NCI-H748 (cell line): ENCODE measurements at regions not wholly inside any gene's neighbourhood (a gene's known extent, or its start where the extent isn't known, plus 50 kb on each side); places are given as distances from the start of the nearest gene placed in this dataset.
A peak's percentile ranks its signal among the peaks of the same experiment; 100 is the strongest.

Source experiments
- DNase-seq: peaks from one replicate; lab custom pipeline; 2025; ENCODE audit not compliant: unreplicated experiment; lab: John Stamatoyannopoulos, UW

DNA sequence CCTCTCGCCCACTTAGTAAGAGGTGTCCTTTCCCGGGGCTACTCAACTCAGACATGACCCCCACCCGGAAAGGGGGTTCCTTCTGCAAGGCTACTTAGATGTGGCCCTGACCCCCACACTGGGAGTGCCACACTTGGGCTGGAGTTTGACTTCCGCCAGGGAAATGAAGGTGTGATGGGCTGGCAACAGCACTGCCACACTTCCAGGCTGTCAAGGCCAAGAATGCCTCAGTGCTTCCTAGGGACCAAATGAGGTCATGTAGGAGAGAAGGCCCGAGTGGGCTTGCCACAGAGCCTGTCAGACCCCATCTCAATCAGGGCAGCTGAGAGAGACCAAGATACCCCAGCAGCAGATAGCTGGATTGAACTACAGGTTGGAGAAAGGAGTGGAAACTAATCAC lies 55.5 kb downstream of the DRD1 start:
- DNase-seq, result no peak

DNA sequence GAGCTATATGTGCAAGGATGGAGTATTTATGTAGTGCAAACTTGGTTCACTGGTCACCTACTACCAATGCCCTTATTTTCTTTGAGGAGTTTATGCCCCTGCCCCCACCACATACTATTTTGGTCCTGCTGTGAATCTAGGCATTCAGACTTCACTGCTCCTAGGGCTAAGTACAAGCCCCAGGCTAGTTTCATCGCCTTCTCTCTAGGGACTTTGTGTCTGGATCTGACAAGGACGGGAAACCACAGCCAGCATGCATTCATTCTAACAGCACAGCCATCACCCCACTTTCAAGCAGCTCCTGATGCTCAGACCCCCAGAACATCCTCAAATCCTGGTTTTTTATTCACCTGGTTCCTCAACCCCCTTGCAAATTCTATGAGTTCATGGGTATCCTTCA lies 56.8 kb downstream of the DRD1 start:
- no peak for DNase-seq

DNA sequence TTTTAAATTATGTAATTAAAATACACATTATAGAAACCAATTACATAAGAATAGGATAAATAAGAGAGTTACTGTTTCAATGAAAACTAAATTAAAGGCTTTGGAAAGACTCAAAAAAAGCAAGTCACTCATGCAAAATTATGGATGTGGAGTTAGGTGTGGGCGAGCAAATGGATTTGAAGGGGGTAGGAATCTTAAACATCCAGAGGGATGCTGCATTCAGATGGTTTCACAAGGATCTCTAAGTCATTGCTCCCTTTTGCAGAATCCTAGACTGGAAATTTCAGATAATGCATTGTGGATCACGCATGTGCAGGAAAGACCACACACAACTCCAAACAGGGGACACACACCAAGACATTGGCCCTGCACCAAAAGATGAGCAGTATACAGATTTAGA lies 57.5 kb downstream of the DRD1 start:
- DNase-seq, result no peak

DNA sequence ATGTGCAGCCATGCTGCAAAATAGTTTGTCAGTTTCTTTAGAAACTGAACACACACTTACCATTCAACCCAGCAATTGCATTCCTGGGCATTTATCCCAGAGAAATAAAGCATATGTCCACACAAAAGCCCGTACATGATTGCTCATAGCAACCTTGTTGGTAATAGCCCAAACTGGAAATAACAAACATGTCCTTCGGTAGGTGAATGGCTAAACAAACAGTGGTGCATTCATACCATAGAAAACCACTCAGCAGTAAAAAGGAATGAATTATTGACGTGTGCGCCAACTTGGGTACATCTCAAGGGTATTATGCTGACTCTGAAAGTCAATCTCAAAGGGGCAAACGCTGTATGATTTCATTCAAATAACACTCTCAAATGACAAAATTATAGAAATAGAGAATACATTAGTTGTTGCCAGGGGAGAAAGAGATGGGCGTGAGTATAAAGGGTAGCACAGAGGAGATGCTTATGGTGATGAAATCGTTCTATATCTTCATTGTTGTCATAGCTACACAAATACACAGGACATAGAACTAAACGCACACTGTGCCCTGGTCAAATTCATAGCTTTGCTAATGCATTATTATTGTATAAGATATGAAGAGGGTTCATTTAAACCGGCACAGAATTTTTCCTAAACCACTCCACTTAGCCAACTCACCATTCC lies 58.2 kb downstream of the DRD1 start:
- peak; percentile 98 for DNase-seq

- DNase-seq, result peak; percentile 53
Measured at GRCh38 chr5:175384724-175385552, 59.0 kb downstream of the DRD1 start.

- DNase-seq, result peak; percentile 95
Measured at GRCh38 chr5:175383350-175383749, 60.6 kb downstream of the DRD1 start.

DNA sequence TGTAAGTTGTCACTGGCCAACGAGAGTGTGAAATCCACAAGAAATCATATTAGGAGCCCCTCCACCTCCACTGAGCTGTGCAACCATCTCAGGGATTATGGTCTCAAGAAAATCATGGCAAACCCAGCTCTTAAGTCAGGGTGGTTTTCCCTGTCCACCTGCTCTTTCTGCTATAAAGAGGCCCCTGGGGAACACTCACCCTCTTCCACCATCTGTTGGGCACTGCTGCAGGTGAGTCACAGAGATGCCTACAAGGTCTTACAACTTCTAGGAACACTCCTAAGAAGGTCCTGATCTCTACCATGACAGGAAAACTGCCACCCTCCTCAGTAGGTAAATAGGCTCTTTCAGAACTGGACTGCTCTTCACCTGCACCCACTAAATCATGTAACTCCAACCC lies 61.8 kb downstream of the DRD1 start:
- DNase-seq, result peak; percentile 58

GRCh38 chr5:175381130-175381529 lies 62.9 kb downstream of the DRD1 start:
- no peak for DNase-seq

DNA sequence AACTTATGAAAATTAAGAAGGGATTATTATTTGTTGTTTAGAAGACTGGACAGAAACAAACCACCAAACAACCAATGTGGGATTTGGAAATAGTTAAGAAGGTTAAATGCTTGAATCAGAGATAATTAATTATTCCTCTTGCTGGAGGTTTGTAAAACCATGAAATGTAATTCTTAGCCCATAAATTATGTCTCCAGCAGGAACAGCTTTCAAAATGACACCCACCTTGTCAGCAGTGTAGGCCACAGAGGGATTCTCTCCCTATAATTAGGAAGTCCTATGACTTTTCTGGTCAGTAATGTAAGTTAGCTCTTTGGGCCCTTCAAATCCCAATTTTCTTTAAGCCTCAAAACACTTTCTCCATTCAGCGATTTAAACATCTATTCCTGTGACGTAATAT lies 63.3 kb downstream of the DRD1 start:
- DNase-seq, result no peak

DNA sequence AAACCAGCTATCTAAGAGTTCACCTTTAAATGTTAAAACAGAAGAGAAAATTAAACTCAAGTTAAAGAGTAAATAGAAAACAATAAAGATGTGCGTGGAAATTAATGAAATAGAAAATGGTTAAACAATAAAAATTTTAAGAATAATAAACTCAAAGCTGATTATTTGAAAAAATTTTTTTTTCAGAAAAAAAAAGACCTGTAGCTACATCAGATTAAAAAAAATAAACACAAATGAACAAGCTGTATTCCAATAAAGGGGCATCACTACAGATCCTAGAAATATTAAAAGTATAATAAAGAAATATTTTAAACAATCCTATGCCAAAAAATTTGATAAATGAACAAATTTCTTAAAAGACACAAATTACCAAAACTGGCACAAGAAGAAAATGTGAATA lies 64.1 kb downstream of the DRD1 start:
- no peak for DNase-seq

- DNase-seq, result peak; percentile 57
Measured at GRCh38 chr5:175378444-175379028, 65.4 kb downstream of the DRD1 start.

DNA sequence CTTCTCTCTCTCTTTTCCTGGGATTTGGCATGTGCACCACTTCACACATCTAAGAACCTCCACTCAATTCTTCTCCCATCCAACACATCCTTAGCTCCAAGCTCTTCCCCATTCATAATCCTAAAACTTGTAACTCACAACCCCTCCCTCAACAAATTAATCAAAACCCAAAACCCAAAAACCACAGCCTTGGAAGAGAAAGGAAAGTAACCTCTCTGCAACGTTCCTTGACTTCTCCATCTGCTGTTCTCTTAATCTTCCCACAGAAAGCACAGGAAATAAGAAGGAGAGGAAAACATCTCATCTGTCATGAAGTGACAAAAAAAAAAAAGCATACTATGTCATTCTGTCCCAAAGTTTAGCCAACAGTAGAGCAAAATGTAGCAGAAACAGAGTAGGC lies 66.2 kb downstream of the DRD1 start:
- DNase-seq, result no peak

- no peak for DNase-seq
Measured at GRCh38 chr5:175374166-175374875, 69.7 kb downstream of the DRD1 start.

DNA sequence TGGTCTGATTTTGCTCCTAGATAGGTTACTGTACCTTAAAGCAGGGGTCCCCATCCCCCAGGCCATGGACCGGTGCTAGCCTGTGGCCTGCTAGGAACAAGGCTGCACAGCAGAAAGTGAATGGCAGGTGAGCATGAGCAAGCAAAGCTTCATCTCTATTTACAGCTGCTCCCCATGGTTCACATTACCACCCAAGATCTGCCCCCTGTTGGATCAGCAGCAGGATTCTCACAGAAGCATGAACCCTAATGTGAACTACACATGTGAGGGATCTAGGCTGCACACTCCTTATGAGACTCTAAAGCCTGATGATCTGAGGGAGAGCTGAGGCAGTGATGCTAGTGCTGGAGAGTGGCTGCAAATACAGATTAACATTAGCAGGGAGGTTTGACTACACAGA lies 78.1 kb downstream of the DRD1 start:
- DNase-seq, result peak; percentile 24

- DNase-seq, result peak; percentile 83
Measured at GRCh38 chr5:175363300-175363699, 80.7 kb downstream of the DRD1 start.

GRCh38 chr5:175357995-175358394 lies 86.0 kb downstream of the DRD1 start:
- peak; percentile 24 for DNase-seq

- DNase-seq, result no peak
Measured at GRCh38 chr5:175356428-175356827, 87.6 kb downstream of the DRD1 start.

DNA sequence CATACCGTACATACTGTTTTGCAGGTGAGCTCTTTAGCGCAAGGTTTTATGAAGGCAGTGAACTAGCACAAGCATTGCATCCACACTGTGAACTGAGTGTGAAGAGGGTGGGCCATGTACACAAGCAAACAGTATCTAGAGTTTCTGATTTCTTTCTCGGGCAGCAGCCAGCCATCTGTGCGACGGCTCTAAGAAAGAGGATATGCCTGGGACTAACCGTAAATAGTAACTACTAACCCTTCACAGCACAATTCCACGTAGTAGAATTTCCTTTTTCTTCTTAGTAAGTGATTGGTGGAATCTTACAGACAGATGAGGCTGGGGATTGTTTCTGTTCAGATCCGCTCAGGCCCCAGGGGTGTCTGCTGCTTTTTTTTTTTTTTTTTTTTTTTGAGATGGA lies 89.0 kb downstream of the DRD1 start:
- peak; percentile 22 for DNase-seq

DNA sequence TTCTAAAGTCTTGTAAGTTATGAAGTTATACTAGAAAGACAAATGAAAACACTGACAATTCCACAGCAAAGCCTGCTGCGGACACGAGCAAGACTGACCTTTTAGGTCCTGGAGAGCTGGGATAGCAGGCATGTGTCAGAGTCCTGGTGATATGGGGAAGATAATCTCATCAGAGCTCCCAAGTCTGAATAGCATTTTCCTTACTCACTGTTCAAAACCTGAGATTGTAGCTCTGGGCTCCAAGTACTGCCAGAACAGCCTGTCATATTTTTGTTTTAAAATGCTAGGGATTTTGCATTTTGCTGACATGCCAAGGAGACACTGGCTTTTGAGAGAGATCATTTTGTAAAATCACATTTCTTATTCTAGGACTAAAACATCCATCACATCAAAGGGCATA lies 90.1 kb downstream of the DRD1 start:
- no peak for DNase-seq

DNA sequence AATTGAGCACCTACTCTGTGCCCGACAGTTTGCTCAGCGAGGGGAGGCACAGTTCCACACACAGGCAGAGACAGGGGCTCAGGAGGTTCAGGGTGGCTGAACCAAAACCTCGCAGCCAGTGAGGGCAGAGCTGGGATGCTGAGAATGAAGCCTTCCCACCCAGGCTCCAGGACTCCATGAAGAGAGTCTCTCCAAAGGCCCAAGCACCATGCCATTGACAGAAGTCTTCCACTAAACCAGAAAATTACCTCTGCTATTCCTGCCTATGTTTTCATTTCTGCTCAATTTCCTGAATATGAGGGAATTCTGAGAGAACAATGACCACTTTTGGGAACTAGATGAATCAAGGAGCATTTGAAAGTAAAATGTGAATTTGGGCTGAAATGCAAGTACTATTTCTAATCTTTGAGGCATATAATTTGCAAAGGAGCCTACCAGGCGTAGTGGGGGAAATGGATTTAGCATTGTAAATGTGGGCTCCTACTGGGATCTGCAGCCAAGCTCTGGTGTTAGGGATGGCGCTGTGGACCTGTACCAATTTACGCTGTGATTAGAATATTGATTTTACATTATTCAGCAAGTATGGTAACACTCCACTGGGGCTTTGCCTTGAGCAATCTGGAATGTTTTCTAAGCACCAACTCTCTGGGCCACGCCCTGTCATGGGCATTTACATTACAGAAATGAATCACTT lies 91.9 kb downstream of the DRD1 start:
- no peak for DNase-seq

DNA sequence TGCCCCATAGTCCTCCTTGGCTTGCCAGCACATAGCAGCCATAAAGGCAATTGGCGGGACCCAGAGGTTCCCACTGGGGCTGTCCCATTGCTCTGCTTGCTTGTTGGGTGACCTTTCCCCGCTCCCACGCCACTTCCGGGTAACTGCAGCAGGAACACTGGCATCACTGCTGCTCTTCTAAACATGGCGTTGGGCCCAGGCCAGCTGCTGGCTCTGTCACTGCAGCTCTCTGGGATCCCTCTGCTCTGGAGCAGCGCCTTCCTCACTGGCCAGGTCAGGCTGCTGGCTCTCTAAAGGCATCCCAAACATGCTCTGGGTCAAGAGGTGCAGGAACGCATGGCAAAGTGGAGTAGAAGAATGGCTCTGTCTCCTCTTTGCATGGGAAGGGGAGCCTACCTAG lies 92.9 kb downstream of the DRD1 start:
- no peak for DNase-seq
